ENCODE measurements at regions not wholly inside any gene's neighbourhood (a gene's known extent, or its start where the extent isn't known, plus 50 kb on each side); places are given as distances from the start of the nearest gene placed in this dataset.

DNA sequence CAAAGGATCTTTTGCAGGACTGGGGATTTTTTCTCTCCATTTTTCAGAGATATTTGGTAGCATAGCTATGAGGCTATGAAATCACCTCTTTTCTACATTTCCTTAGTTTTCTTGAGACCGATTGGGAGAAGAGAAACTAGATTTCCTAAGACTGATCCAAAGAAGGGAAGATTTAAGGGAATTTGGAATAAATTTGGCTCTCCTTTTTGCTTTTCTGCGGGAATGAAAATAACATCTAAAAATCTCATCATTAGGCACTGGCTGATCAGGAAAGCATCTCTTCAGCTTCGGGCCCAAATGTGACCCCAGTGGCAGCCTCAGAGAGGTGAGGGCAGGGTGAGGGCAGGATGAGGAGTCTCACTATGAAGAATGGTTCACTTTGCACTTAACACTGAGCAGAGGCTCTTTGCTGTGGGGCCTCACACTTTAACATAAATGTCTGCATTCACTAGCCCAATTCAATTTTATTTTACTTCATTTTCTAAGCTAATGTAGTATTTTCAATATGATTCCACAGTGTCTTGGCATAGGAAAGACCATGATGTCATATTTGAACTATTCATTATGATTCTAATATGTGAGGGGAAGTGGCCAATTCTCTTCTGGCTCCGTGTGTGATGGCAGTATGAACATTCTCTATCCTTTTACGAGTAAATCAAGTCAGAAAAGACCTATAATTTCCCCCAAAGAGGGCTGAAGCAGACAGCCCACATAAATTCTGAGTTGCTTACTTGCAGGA lies 193.2 kb downstream of the MEX3B start:
- TF ChIP-seq POLR2A (IDR thresholded peaks at IDR 0.05) = no peak
- no peak for TF ChIP-seq POLR2AphosphoS5 (IDR thresholded peaks at IDR 0.05)
- no peak for TF ChIP-seq EP300 (IDR thresholded peaks at IDR 0.05; ENCODE audit: low read depth)

Measured in transverse colon (tissue), 3 donors.